GM23338 (cell line): ENCODE measurements at regions not wholly inside any gene's neighbourhood (a gene's known extent, or its start where the extent isn't known, plus 50 kb on each side); places are given as distances from the start of the nearest gene placed in this dataset.

ENCODE experiments used
- ATAC-seq: fragments of 200-7000 bp; cut with Tn5 transposase; 3 replicates; pipeline ENCODE4 v1.9.1; 2020
- DNase-seq: peaks from one replicate; pipeline ENCODE4 v3.0.0-alpha.2; 2015; ENCODE audit warnings: low spot score
- H2AFZ ChIP-seq: fragments of 200-600 bp; sonication (generic); 2 replicates; pipeline ENCODE4 v1.8.0; 2016; ENCODE audit warnings: antibody characterized with exemption, mild to moderate bottlenecking, moderate library complexity
- H3F3A ChIP-seq: fragments of 200-600 bp; sonication (generic); replicated peaks from 2 replicates; pipeline ENCODE4 v1.8.0; 2017; ENCODE audit warnings: antibody characterized with exemption, mixed run types, low read depth
- H3K27ac ChIP-seq: fragments of 200-600 bp; sonication (generic); 2 replicates; pipeline ENCODE4 v1.6.1; 2016; ENCODE audit warnings: low read depth
- H3K27me3 ChIP-seq: fragments of 200-600 bp; sonication (generic); 2 replicates; pipeline ENCODE4 v1.8.0; 2016; ENCODE audit warnings: mild to moderate bottlenecking, mixed run types, moderate library complexity; ENCODE audit not compliant: insufficient read depth
- H3K36me3 ChIP-seq: fragments of 200-600 bp; sonication (generic); 2 replicates; pipeline ENCODE4 v1.8.0; 2016; ENCODE audit warnings: mild to moderate bottlenecking; ENCODE audit not compliant: insufficient read depth
- H3K4me1 ChIP-seq: fragments of 200-600 bp; sonication (generic); 2 replicates; pipeline ENCODE4 v1.8.0; 2016; ENCODE audit warnings: mild to moderate bottlenecking, moderate library complexity; ENCODE audit not compliant: insufficient read depth
- H3K4me2 ChIP-seq: fragments of 200-600 bp; sonication (generic); 2 replicates; pipeline ENCODE4 v1.7.1; 2017; ENCODE audit warnings: mixed run types
- H3K4me3 ChIP-seq: fragments of 200-600 bp; sonication (generic); 2 replicates; pipeline ENCODE4 v1.6.1; 2016; ENCODE audit warnings: mixed run types
- H3K79me2 ChIP-seq: fragments of 200-600 bp; sonication (generic); replicated peaks from 2 replicates; pipeline ENCODE4 v1.8.0; 2017; ENCODE audit warnings: mild to moderate bottlenecking; ENCODE audit not compliant: insufficient read depth
- H3K9me2 ChIP-seq: fragments of 200-600 bp; sonication (generic); 2 replicates; pipeline ENCODE4 v1.8.0; 2017; ENCODE audit not compliant: insufficient read depth
- H4K20me1 ChIP-seq: fragments of 200-600 bp; sonication (generic); replicated peaks from 2 replicates; pipeline ENCODE4 v1.8.0; 2017; ENCODE audit warnings: mild to moderate bottlenecking; ENCODE audit not compliant: insufficient read depth
- H3K27ac Mint-ChIP-seq: 2 replicates; pipeline ENCODE4 v1.8.0; 2020; ENCODE audit warnings: inconsistent platforms, mild to moderate bottlenecking, moderate library complexity, mixed read lengths
- H3K27me3 Mint-ChIP-seq: 3 replicates; pipeline ENCODE4 v1.8.0; 2022; ENCODE audit warnings: low read depth, mild to moderate bottlenecking, moderate library complexity, mixed read lengths, inconsistent platforms; ENCODE audit not compliant: insufficient read depth, poor library complexity
- H3K36me3 Mint-ChIP-seq: 3 replicates; pipeline ENCODE4 v1.8.0; 2021; ENCODE audit warnings: low read depth, mild to moderate bottlenecking, inconsistent platforms, moderate library complexity, mixed read lengths
- H3K4me1 Mint-ChIP-seq: 3 replicates; pipeline ENCODE4 v1.8.0; 2020; ENCODE audit warnings: mild to moderate bottlenecking, inconsistent platforms, mixed read lengths
- H3K4me3 Mint-ChIP-seq: 3 replicates; pipeline ENCODE4 v1.8.0; 2021; ENCODE audit warnings: moderate library complexity, mild to moderate bottlenecking, inconsistent platforms, mixed read lengths
- H3K9me3 Mint-ChIP-seq: 3 replicates; pipeline ENCODE4 v1.8.0; 2020; ENCODE audit warnings: moderate library complexity, mild to moderate bottlenecking, inconsistent platforms, mixed read lengths
- CREB1 ChIP-seq: fragments of 250-450 bp; sonication (Bioruptor Pico); IDR thresholded peaks from 2 replicates; pipeline ENCODE4 v1.5.0; 2020; ENCODE audit warnings: low read depth, mild to moderate bottlenecking, moderate library complexity
- EZH2 ChIP-seq: fragments of 200-600 bp; sonication (generic); IDR thresholded peaks from one replicate; pipeline ENCODE4 v1.8.0; 2017; ENCODE audit warnings: antibody characterized with exemption, mild to moderate bottlenecking, low read depth; ENCODE audit not compliant: unreplicated experiment
- JUNB ChIP-seq: IDR thresholded peaks from one replicate; pipeline ENCODE4 v1.6.1; 2016; ENCODE audit warnings: antibody characterized with exemption; ENCODE audit not compliant: unreplicated experiment
- NANOG ChIP-seq: IDR thresholded peaks from 2 replicates; pipeline ENCODE4 v1.6.1; 2016; ENCODE audit warnings: antibody characterized with exemption, borderline replicate concordance
- STAT1 ChIP-seq: IDR thresholded peaks from one replicate; pipeline ENCODE4 v1.6.1; 2016; ENCODE audit warnings: antibody characterized with exemption; ENCODE audit not compliant: unreplicated experiment
- ZNF114 ChIP-seq: fragments of 250-450 bp; sonication (Bioruptor Pico); IDR thresholded peaks from 2 replicates; pipeline ENCODE4 v1.5.0; 2020; ENCODE audit warnings: mild to moderate bottlenecking, moderate library complexity
- ZNF331 ChIP-seq: fragments of 250-450 bp; sonication (Bioruptor Pico); IDR thresholded peaks from 2 replicates; pipeline ENCODE4 v1.5.0; 2020; ENCODE audit warnings: low read depth, mild to moderate bottlenecking, moderate library complexity
- ZNF462 ChIP-seq: fragments of 250-450 bp; sonication (Bioruptor Pico); IDR thresholded peaks from 2 replicates; pipeline ENCODE4 v1.5.0; 2020; ENCODE audit warnings: mild to moderate bottlenecking, moderate library complexity
- TF ChIP-seq, protein P1 (sequence below), 2 experiments: fragments of 200-600 bp in 1 of 2; sonication (generic) in 1 of 2; conservative IDR thresholded peaks; 2 replicates each; pipeline versions ENCODE4 v1.5.1 to v1.6.1; 2016 to 2017; ENCODE audit warnings: antibody characterized with exemption in 2 of 2, low read depth in 2 of 2, mild to moderate bottlenecking in 2 of 2, moderate library complexity in 1 of 2

- no peaks in the 10 kb centered on the region for H4K20me1 ChIP-seq
- no peak overlapping the region for H3K4me3 ChIP-seq
- no peak overlapping the region for H3K4me2 ChIP-seq
- no peaks in the 10 kb centered on the region for H3F3A ChIP-seq
- Mint-ChIP-seq H3K4me3 (no peak overlapping the region), H3K36me3 (no peaks in the 10 kb centered on the region), H3K27me3 (peaks cover 4% of the 10 kb centered on the region), H3K9me3 (no peaks in the 10 kb centered on the region), H3K27ac (no peak overlapping the region), H3K4me1 (peaks cover 2% of the 10 kb centered on the region; the same call in 2 of the 3 replicates)
- H3K27ac ChIP-seq: no peak overlapping the region
- H2AFZ ChIP-seq: no peak overlapping the region
- H3K9me2 ChIP-seq: no peaks in the 10 kb centered on the region
- H3K4me1 ChIP-seq: no peaks in the 10 kb centered on the region
- H3K27me3 ChIP-seq: no peaks in the 10 kb centered on the region
- ATAC-seq (no peak), DNase-seq (no peak)
- no peaks in the 10 kb centered on the region for H3K79me2 ChIP-seq
- TF ChIP-seq NANOG (no peak), CREB1 (CRISPR knock-in tag) (no peak), ZNF331 (CRISPR knock-in tag) (no peak)
- TF ChIP-seq, protein P1, sequence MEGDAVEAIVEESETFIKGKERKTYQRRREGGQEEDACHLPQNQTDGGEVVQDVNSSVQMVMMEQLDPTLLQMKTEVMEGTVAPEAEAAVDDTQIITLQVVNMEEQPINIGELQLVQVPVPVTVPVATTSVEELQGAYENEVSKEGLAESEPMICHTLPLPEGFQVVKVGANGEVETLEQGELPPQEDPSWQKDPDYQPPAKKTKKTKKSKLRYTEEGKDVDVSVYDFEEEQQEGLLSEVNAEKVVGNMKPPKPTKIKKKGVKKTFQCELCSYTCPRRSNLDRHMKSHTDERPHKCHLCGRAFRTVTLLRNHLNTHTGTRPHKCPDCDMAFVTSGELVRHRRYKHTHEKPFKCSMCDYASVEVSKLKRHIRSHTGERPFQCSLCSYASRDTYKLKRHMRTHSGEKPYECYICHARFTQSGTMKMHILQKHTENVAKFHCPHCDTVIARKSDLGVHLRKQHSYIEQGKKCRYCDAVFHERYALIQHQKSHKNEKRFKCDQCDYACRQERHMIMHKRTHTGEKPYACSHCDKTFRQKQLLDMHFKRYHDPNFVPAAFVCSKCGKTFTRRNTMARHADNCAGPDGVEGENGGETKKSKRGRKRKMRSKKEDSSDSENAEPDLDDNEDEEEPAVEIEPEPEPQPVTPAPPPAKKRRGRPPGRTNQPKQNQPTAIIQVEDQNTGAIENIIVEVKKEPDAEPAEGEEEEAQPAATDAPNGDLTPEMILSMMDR (conservative IDR thresholded peaks at IDR 0.05; ENCODE audit: low read depth in 2 of 2): no peak
- H3K36me3 ChIP-seq: no peaks in the 10 kb centered on the region
Observed at GRCh38 chr10:78220781-78221180, 187.1 kb downstream of the RPS24 start.

- Mint-ChIP-seq H3K27ac (no peak overlapping the region), H3K9me3 (no peaks in the 10 kb centered on the region), H3K4me1 (no peaks in the 10 kb centered on the region), H3K4me3 (no peak overlapping the region), H3K27me3 (peaks cover 4% of the 10 kb centered on the region), H3K36me3 (no peaks in the 10 kb centered on the region)
- Histone ChIP-seq H2AFZ (no peak overlapping the region), H3K4me2 (no peak overlapping the region), H3K27me3 (no peaks in the 10 kb centered on the region), H3K27ac (no peak overlapping the region), H4K20me1 (no peaks in the 10 kb centered on the region), H3F3A (no peaks in the 10 kb centered on the region), H3K4me3 (no peak overlapping the region), H3K4me1 (no peaks in the 10 kb centered on the region), H3K36me3 (no peaks in the 10 kb centered on the region), H3K9me2 (peaks cover 5% of the 10 kb centered on the region), H3K79me2 (no peaks in the 10 kb centered on the region)
- no peak for ATAC-seq
- no peak for DNase-seq
- TF ChIP-seq EZH2 (no peak), JUNB (no peak), CREB1 (CRISPR knock-in tag) (no peak), NANOG (no peak), ZNF331 (CRISPR knock-in tag) (no peak), ZNF462 (no peak), STAT1 (no peak), ZNF114 (CRISPR knock-in tag) (no peak)
- TF ChIP-seq, protein P1 (conservative IDR thresholded peaks at IDR 0.05; ENCODE audit: low read depth in 2 of 2): no peak
Observed at GRCh38 chr10:78222096-78222790, 188.6 kb downstream of the RPS24 start.
